H9 (cell line): ENCODE measurements at regions not wholly inside any gene's neighbourhood (a gene's known extent, or its start where the extent isn't known, plus 50 kb on each side); places are given as distances from the start of the nearest gene placed in this dataset.
"Not testable (repeated sequence)": the region's sequence is repeated elsewhere in the genome, so short reads cannot be mapped to it uniquely, and the experiment has no call there.

Experiments
- DNase-seq: peaks from one replicate; pipeline ENCODE4 v3.0.0-alpha.2; 2017
- H2AFZ ChIP-seq: one replicate; pipeline ENCODE4 v1.6.1; 2013; ENCODE audit warnings: mild to moderate bottlenecking, low read length, control low read depth, moderate library complexity
- H2AK5ac ChIP-seq: 2 replicates; pipeline ENCODE4 v1.6.1; 2013; ENCODE audit warnings: low read length, control low read depth, mixed read lengths; ENCODE audit not compliant: insufficient read length
- H2BK120ac ChIP-seq: one replicate; pipeline ENCODE4 v1.6.1; 2013; ENCODE audit warnings: low read depth, mild to moderate bottlenecking, low read length, control low read depth, inconsistent platforms; ENCODE audit not compliant: poor library complexity, severe bottlenecking
- H2BK12ac ChIP-seq: 2 replicates; pipeline ENCODE4 v1.6.1; 2013; ENCODE audit warnings: low read length, control low read depth, mixed read lengths, low read depth; ENCODE audit not compliant: insufficient read length
- H2BK15ac ChIP-seq: 2 replicates; pipeline ENCODE4 v1.6.1; 2013; ENCODE audit warnings: low read depth, low read length, control low read depth
- H2BK20ac ChIP-seq: one replicate; pipeline ENCODE4 v1.6.1; 2013; ENCODE audit warnings: low read depth, mild to moderate bottlenecking, low read length, control low read depth, inconsistent platforms; ENCODE audit not compliant: poor library complexity, severe bottlenecking
- H2BK5ac ChIP-seq: 2 replicates; pipeline ENCODE4 v1.6.1; 2013; ENCODE audit warnings: low read length, control low read depth, mixed read lengths; ENCODE audit not compliant: insufficient read length
- H3K14ac ChIP-seq: 2 replicates; pipeline ENCODE4 v1.6.1; 2013; ENCODE audit warnings: low read length, control low read depth; ENCODE audit not compliant: insufficient read depth
- H3K18ac ChIP-seq: 2 replicates; pipeline ENCODE4 v1.6.1; 2013; ENCODE audit warnings: low read depth, mild to moderate bottlenecking, mixed read lengths, low read length, control low read depth; ENCODE audit not compliant: insufficient read length
- H3K23ac ChIP-seq: 2 replicates; pipeline ENCODE4 v1.6.1; 2013; ENCODE audit warnings: low read length, control low read depth, mixed read lengths, low read depth; ENCODE audit not compliant: insufficient read length
- H3K23me2 ChIP-seq: 2 replicates; pipeline ENCODE4 v1.6.1; 2013; ENCODE audit warnings: low read depth, mild to moderate bottlenecking, mixed read lengths, low read length, control low read depth; ENCODE audit not compliant: insufficient read length, poor library complexity, severe bottlenecking
- H3K27ac ChIP-seq: 2 replicates; pipeline ENCODE4 v1.5.1; 2013; ENCODE audit warnings: low read length, control low read depth, mixed read lengths, low read depth; ENCODE audit not compliant: insufficient read length
- H3K27me3 ChIP-seq: 2 replicates; pipeline ENCODE4 v1.6.1; 2013; ENCODE audit warnings: low read length, control low read depth, inconsistent platforms; ENCODE audit not compliant: insufficient read depth
- H3K4ac ChIP-seq: 2 replicates; pipeline ENCODE4 v1.6.1; 2013; ENCODE audit warnings: low read depth, mild to moderate bottlenecking, control low read depth, inconsistent platforms, low read length, moderate library complexity
- H3K4me1 ChIP-seq: 2 replicates; pipeline ENCODE4 v1.6.1; 2013; ENCODE audit warnings: low read length, control low read depth, inconsistent platforms; ENCODE audit not compliant: insufficient read depth
- H3K4me2 ChIP-seq: 2 replicates; pipeline ENCODE4 v1.6.1; 2013; ENCODE audit warnings: low read length, control low read depth, mixed read lengths; ENCODE audit not compliant: insufficient read length, insufficient read depth
- H3K56ac ChIP-seq: 2 replicates; pipeline ENCODE4 v1.6.1; 2013; ENCODE audit warnings: low read depth, mild to moderate bottlenecking, mixed read lengths, low read length, control low read depth; ENCODE audit not compliant: insufficient read length
- H3K79me1 ChIP-seq: 2 replicates; pipeline ENCODE4 v1.6.1; 2013; ENCODE audit warnings: low read depth, mild to moderate bottlenecking, moderate library complexity, low read length, control low read depth, inconsistent platforms; ENCODE audit not compliant: insufficient read depth, poor library complexity, severe bottlenecking
- H3K79me2 ChIP-seq: 2 replicates; pipeline ENCODE4 v1.6.1; 2013; ENCODE audit warnings: low read length, control low read depth, inconsistent platforms; ENCODE audit not compliant: insufficient read depth
- H3K9ac ChIP-seq: 2 replicates; pipeline ENCODE4 v1.6.1; 2013; ENCODE audit warnings: low read length, control low read depth, mixed read lengths; ENCODE audit not compliant: insufficient read length; ENCODE audit errors: extremely low read depth
- H3K9me3 ChIP-seq: one replicate; pipeline ENCODE4 v1.6.1; 2013; ENCODE audit warnings: low read depth, low read length, inconsistent platforms; ENCODE audit not compliant: control insufficient read depth
- H3T11ph ChIP-seq: one replicate; pipeline ENCODE4 v1.6.1; 2013; ENCODE audit warnings: mild to moderate bottlenecking, low read length, control low read depth, inconsistent platforms
- H4K20me1 ChIP-seq: one replicate; pipeline ENCODE4 v1.6.1; 2013; ENCODE audit not compliant: control insufficient read depth, insufficient read length, insufficient read depth
- H4K5ac ChIP-seq: 2 replicates; pipeline ENCODE4 v1.6.1; 2013; ENCODE audit warnings: low read depth, mild to moderate bottlenecking, mixed read lengths, low read length, control low read depth; ENCODE audit not compliant: insufficient read length
- H4K8ac ChIP-seq: replicated peaks from 2 replicates; pipeline ENCODE4 v1.6.1; 2013; ENCODE audit warnings: low read length, control low read depth, mixed read lengths, low read depth; ENCODE audit not compliant: insufficient read length
- H4K91ac ChIP-seq: 2 replicates; pipeline ENCODE4 v1.6.1; 2013; ENCODE audit warnings: low read depth, mild to moderate bottlenecking, moderate library complexity, mixed read lengths, low read length, control low read depth; ENCODE audit not compliant: insufficient read length
- H3K27ac Mint-ChIP-seq, 3 experiments: 2 replicates in 2 of 3; 3 replicates in 1 of 3; pipeline ENCODE4 v1.8.0; 2020 to 2021; ENCODE audit warnings: mixed read lengths in 3 of 3, mild to moderate bottlenecking in 1 of 3, moderate library complexity in 1 of 3
- H3K27me3 Mint-ChIP-seq: 2 replicates; pipeline ENCODE4 v1.8.0; 2021; ENCODE audit warnings: low read depth, mild to moderate bottlenecking, moderate library complexity, mixed read lengths
- H3K36me3 Mint-ChIP-seq, 3 experiments: 2 replicates in 2 of 3; 3 replicates in 1 of 3; pipeline ENCODE4 v1.8.0; 2020 to 2021; ENCODE audit warnings: low read depth in 3 of 3, mixed read lengths in 3 of 3; ENCODE audit not compliant: insufficient read depth in 1 of 3
- H3K4me1 Mint-ChIP-seq, 2 experiments: 2 replicates each; pipeline ENCODE4 v1.8.0; 2020; ENCODE audit warnings: mixed read lengths in 2 of 2
- H3K4me3 Mint-ChIP-seq, 2 experiments: 2 replicates in 1 of 2; 3 replicates in 1 of 2; pipeline ENCODE4 v1.8.0; 2020 to 2021; ENCODE audit warnings: mild to moderate bottlenecking in 2 of 2, mixed read lengths in 2 of 2, moderate library complexity in 1 of 2
- H3K9me3 Mint-ChIP-seq, 2 experiments: 2 replicates in 1 of 2; 3 replicates in 1 of 2; pipeline ENCODE4 v1.8.0; 2020; ENCODE audit warnings: mild to moderate bottlenecking in 2 of 2, mixed read lengths in 2 of 2, moderate library complexity in 1 of 2
- WGBS: extraction: QIAGEN DNeasy Blood & Tissue Kit; methylation state at CpG from one replicate; pipeline ENCODE4 v1.1.7; 2013; ENCODE audit warnings: missing lambda C conversion rate, low lambda C conversion rate, mixed read lengths; ENCODE audit not compliant: insufficient read length; ENCODE audit errors: extremely low coverage; 5-methylcytosine and 5-hydroxymethylcytosine counted together
- TF ChIP-seq, protein P1 (sequence below): fragments of 200-600 bp; sonication (generic); conservative IDR thresholded peaks from 3 replicates; pipeline ENCODE4 v1.8.0; 2021; ENCODE audit warnings: antibody characterized with exemption, mild to moderate bottlenecking

DNA sequence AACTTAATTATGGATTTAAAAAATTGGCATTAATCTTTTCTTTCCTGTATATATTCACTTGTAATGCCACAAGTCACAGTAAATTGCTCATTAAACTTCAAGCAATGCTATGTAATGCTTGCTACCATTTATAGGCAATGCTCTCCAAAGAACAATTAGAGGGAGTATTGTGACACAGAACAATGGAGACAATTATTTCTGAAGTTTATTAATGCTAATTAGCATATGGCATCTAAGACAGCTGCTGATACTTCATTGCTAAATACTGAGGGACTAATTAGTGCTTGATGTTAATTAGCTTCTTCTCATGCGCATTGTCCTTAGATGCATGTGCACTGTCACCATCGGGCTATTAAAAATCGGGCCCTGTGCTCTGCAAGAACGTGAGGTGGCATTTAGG is 1012.8 kb downstream of the SOCS6 start:
- Histone ChIP-seq H3K56ac (no peak overlapping the region), H3K4ac (no peak overlapping the region), H2BK5ac (no peak overlapping the region), H2AK5ac (no peak overlapping the region), H3K79me2 (no peaks in the 10 kb centered on the region), H3K14ac (no peak overlapping the region), H2BK20ac (no peak overlapping the region), H3K23me2 (no peaks in the 10 kb centered on the region), H3K4me2 (no peak overlapping the region), H2BK120ac (no peak overlapping the region), H3K23ac (no peak overlapping the region), H3K4me1 (no peaks in the 10 kb centered on the region), H2BK12ac (no peak overlapping the region), H3K79me1 (no peaks in the 10 kb centered on the region), H3K9me3 (no peaks in the 10 kb centered on the region), H4K8ac (no peak overlapping the region), H2AFZ (no peak overlapping the region), H3K27me3 (peaks cover 27% of the 10 kb centered on the region; the same call in 1 of the 2 replicates), H4K91ac (no peak overlapping the region), H3T11ph (no peak overlapping the region), H2BK15ac (no peak overlapping the region), H3K27ac (no peak overlapping the region), H4K20me1 (no peaks in the 10 kb centered on the region), H4K5ac (no peak overlapping the region), H3K18ac (no peak overlapping the region), H3K9ac (no peak overlapping the region)
- Mint-ChIP-seq H3K4me3 (no peak overlapping the region), H3K4me1 (peaks cover 22 to 23% of the 10 kb centered on the region in 2 experiments), H3K27me3 (peaks cover 80% of the 10 kb centered on the region), H3K9me3 (peaks cover 2 to 3% of the 10 kb centered on the region in 2 experiments; a peak in 2 of 5 replicates), H3K27ac (no peak overlapping the region), H3K36me3 (no peaks in the 10 kb centered on the region)
- no peak for DNase-seq
- TF ChIP-seq, protein P1, sequence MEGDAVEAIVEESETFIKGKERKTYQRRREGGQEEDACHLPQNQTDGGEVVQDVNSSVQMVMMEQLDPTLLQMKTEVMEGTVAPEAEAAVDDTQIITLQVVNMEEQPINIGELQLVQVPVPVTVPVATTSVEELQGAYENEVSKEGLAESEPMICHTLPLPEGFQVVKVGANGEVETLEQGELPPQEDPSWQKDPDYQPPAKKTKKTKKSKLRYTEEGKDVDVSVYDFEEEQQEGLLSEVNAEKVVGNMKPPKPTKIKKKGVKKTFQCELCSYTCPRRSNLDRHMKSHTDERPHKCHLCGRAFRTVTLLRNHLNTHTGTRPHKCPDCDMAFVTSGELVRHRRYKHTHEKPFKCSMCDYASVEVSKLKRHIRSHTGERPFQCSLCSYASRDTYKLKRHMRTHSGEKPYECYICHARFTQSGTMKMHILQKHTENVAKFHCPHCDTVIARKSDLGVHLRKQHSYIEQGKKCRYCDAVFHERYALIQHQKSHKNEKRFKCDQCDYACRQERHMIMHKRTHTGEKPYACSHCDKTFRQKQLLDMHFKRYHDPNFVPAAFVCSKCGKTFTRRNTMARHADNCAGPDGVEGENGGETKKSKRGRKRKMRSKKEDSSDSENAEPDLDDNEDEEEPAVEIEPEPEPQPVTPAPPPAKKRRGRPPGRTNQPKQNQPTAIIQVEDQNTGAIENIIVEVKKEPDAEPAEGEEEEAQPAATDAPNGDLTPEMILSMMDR: no peak
- WGBS: no CpG with 5 or more reads among the region's 4 CpGs

DNA sequence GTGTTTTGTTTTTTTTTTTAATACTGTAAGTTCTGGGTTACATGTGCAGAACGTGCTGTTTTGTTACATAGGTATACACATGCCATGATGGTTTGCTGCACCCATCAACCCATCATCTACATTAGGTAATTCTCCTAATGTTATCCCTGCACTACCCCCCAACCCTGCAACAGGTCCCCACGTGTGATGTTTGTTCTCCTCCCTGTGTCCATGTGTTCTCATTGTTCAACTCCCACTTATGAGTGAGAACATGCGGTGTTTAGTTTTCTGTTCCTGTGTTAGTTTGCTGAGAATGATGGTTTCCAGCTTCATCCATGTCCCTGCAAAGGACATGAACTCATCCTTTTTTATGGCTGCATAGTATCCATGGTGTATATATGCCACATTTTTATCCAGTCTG is 1005.4 kb downstream of the SOCS6 start:
- H3K23ac ChIP-seq, H3K4me3 Mint-ChIP-seq, H3T11ph ChIP-seq, H3K9me3 ChIP-seq, H3K79me2 ChIP-seq, H3K4me2 ChIP-seq, H3K79me1 ChIP-seq, H4K20me1 ChIP-seq, H3K23me2 ChIP-seq, H4K8ac ChIP-seq, H3K27ac Mint-ChIP-seq, H2AK5ac ChIP-seq, H3K4ac ChIP-seq, DNase-seq, H3K4me1 ChIP-seq, H3K56ac ChIP-seq, H3K18ac ChIP-seq, H2BK12ac ChIP-seq, H3K4me1 Mint-ChIP-seq, H3K9me3 Mint-ChIP-seq, H4K5ac ChIP-seq, H3K27ac ChIP-seq, H2BK15ac ChIP-seq, H2BK5ac ChIP-seq, H3K36me3 Mint-ChIP-seq, H4K91ac ChIP-seq, H3K9ac ChIP-seq, H3K14ac ChIP-seq, H2AFZ ChIP-seq, H2BK20ac ChIP-seq, H3K27me3 ChIP-seq, H2BK120ac ChIP-seq: not testable (repeated sequence)
- peaks cover 31% of the 10 kb centered on the region for H3K27me3 Mint-ChIP-seq
- WGBS: no CpG with 5 or more reads among the region's 3 CpGs
